ENCODE measurements at regions not wholly inside any gene's neighbourhood (a gene's known extent, or its start where the extent isn't known, plus 50 kb on each side); places are given as distances from the start of the nearest gene placed in this dataset.

DNA sequence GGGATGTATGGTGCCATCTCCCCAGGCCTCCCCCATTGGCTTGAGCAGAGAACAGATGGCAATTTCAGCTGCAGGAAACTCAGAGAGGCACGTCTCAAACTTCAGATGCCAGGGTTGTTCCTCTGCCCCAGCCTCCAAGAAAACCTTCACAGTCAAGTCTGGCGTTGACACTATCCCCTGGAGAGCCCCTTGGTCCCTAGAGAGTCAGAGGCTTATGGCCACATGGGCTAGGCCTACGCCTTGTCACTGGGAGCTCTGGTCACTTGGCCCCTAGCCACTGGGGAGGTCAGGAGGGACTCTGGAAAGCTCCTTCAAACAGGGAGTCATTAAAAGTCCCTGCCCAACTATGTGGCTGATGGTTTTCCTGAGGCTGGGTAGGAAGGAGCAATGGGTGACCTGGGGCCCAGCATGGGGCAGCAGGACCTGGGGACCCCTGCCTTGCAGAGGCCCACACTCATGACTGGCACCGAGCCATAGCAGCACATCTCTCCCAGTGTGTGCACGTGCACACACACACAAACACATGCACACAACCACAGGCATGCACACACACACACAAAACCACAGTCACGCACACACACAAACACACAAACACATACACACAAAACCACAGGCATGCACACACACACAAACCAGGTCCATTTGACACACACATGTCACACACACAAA lies 144.2 kb downstream of the GADD45G start:
- no peak for DNase-seq

- DNase-seq: no peak
These were observed 144.8 kb downstream of the GADD45G start for GRCh38 chr9:89749500-89750116.

DNA sequence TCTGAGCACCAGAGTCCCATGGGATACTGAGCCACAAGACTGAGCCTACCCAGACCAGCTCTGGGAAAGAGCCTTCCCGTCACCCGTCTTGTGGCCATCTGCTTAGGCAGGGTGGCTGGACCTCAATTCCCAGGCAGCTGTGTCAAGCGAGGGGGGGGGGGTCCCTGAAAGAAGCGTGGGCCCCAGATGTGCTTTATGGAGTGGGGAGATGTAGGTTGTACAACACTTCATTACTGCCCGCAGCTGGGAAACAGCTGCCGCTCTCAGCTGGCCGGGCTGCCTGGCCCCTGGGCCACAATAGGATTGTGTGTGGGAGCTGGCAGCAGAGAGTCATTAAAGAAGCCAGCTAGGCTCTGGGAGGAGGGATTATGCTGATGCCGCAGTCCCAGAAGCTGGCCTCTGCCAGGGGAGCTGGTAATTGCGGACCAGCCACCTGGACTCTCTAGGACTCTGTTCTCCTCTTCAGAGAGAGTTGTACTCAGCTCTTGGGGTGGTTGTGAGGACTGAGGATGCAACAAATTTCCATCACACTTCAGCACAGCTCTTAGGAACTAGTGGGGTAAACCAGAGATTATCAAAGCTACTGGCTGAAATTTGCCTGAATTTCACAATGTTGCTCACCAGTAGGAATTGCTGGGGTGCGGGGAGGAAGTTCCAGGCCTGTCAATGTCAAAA lies 145.4 kb downstream of the GADD45G start:
- no peak for DNase-seq

- no peak for DNase-seq
These were observed 146.4 kb downstream of the GADD45G start for GRCh38 chr9:89751079-89751825.

DNA sequence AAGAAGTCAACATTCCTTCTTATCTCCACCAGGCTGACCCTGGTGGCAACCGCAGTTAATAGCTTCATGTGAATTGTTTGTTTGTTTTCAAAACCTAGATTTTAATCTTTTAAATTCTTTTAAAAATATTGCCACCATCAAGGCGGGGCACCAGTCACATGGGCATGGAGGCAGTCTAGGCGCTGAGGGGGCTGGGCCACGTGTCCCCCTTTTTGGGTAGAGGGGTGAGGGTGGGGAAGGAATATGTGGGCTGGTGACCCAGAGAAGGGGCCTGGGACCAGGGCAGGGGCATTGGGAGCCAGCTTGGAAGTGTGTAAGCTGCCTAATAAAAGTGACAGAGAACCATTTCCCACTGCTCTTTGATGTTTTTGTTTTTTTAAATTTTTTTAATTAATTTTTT lies 147.3 kb downstream of the GADD45G start:
- DNase-seq: no peak

DNA sequence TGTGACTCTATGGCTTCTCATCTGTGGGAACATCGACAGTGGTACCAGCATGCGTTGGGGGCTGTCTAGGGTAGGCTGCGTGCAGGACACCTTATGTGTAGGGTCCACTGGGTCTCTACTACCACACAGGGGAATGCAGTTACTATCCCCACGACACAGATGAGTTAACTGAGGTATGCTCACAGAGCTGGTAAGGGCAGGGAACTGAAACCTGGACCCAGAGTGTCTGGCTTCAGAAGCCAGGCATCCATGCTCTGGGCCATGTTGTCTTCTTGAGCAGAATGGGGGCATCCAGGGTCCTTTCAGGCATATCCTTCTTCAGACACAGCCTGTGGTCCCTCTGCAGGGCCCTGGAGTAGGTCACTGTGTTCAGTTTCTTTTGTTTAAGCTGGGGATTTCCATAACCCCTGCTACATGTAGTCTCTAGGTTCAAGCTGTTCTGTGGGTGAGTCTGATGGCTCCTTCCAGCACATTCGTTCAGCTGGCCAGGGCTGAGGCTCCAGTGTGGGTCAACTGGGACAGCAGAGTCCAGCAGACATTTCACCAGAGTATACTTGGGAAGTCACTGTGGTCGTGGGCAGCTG lies 148.8 kb downstream of the GADD45G start:
- no peak for DNase-seq

DNA sequence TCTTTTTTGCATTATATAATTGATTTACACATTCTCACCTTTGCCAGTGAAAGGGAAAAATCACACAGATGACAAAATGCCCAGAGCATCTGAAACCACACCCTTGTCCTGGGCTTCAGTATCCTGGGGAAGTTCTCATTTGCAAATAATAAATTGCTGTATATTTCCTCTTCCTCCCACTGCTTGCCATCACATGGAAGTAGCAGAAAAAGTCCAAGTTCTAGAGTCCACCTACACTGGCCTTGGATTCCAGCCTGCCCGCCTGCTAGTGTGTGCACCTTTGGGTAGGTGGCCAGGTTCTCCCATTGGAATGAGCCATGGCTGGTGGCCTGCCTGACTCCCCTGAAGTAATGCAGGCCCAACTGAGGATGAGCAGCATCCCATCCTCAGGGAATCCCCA lies 149.4 kb downstream of the GADD45G start:
- DNase-seq: no peak

DNA sequence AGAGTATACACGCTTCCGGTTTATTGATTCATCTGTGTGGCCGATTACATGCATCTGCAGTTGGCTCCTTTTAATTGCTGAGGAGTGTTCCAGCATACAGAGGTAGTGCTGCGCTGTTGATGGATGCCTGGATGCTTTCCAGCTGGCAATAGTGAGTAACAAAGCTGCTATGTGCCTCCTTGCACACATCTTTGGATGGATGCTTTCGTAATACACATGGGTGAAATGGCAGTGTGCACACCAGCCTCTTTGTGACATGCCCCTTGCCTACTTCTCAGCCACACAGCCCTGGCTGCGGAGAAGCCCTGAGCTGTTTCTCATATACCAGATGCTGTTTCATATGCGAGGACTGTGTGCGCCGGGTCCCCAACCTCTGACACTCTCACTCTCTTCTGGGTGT lies 151.0 kb downstream of the GADD45G start:
- DNase-seq: no peak

- DNase-seq: no peak
These were observed 152.2 kb downstream of the GADD45G start for GRCh38 chr9:89756891-89757537.

DNA sequence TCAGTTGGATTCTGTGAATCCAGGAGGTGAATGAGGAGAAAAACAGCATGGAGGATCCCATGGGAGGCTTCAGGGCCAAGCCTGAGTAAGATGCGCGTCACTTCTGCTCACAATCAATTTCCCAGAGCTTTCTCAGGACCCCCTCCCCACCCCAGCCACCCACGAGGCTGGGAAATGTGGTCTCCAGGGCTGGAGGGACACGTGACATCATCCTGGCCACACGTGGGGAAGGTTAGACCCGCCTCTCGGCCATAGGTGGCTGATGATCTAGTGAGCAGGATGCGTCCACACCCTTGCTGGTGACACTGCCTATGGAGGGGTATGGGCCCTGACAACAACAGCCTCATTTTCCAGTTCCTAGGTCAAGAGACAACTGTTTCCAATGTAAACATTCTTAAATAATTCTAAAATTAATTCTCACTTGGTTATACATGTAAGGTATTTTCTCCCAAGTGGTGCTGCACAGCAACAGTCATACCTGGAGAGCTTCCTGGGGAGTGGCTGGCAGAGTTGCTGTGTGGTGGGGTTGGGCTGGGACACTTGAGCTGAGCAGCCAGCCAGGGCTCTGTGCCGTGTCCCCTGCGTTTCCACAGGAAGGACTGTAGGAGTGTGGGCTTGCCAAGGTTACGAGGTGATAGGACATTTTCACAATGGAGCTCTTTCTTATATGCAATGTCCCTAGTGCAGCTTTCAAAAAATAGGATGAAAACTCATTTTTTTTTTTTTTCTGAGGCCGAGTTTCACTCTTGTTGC lies 153.1 kb downstream of the GADD45G start:
- no peak for DNase-seq

DNA sequence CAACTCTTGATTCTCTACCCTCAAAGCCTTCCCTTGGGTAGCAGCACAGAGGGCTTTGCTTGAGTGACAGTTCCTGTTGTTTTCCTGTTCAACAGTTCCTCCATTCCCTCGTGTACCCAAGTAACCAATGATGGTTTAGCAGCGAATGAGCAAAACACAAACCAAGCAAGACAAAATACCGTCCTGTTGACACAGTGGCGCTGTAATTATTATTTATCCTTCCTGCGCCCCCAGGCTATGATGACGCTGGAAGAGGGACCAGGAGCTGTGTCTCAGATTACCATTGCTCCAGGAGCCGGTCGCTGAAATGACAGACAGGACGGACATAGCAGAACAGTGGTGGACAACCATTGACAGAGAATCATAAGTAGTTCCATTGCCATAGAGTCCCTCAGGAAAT lies 154.8 kb downstream of the GADD45G start:
- peak; percentile 91 for DNase-seq

DNA sequence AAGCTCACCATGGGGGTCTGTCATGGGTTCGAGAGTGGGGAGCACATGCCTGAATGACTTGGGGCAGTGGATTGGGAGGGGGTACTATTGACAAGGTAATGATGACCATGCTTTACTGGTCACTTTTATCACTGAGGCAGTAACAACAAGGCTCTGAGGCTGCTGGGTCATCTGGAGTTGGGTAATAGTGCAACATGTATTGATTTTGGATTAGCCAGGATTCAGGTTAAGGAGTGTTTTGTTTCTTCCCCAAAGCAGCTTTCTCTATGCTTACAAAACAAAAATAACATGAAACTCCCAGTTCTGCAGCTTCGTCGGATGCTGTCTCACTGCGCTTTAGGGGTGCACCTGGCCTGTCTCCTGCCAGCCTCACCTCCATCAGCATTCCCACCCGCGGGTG lies 155.3 kb downstream of the GADD45G start:
- DNase-seq: no peak

DNA sequence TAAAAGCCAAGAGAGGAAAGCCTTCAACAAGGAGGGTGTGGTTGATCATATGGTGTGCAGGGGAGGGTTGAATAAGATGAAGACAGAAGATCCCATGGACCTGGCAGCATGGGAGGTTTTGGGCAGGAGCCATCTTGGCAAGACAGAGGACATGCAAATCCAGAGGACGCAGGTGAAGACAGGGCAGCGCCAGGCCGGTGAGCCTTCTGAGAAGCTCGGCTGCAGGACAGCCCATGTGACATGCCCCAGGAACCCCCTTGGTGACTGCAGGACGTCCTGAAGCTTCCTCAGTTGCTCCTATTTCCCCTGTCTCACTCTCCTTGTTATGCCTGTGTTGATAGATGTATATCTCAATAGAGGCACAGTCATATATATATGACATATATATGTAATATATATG lies 159.4 kb downstream of the GADD45G start:
- DNase-seq: no peak

DNA sequence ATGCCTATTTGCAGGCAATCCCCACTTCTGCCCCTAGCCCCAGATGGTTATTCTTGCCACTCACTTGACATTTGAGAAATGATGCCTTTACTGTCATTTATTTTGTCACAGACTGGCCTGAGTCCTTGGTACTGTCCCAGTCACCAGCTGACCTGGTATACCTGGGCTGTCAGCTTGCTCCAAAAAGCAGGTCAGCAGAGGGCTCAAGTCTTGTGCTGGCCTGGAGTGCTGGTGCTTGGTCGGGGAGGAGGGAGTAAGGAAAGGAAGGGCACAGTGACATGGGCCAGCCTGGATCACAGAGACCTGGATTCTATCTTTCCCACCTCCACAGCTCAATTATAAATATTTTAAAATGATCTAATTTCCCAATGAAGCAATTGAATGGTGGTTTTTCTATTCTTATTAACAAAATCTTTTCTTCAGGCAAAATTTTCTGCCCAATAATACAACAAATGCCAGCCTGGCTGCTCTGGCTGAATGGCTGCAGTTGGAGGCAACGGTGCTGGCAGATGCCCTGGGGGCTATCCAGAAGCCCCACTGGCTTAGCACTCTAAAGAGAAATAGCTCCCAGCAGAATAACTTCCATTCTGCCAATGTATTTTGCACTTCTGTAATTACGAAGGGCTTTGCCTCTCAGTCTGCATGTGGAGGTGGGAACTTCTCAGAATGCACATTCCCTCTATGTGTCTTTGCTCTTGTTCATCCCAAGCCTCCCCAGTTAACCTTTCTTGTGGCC lies 160.6 kb downstream of the GADD45G start:
- no peak for DNase-seq

DNA sequence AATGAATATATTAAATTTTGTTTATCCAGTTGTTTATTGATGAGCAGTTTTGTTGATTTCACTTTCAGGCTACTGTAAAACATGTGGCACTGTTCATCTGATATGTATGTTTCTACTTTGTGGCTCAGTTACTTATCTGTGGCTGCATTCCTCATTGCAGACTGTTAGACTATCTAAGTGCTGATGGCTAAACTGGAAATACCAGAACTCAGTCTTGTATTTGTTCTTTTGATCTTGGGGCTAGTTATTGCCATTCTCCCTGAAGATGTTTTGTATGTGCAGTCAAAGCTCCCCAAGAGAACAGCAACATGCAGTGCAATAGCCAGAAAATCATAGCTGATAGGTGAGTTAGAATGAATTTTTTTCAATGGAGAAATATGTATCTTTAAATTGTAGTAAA lies 162.2 kb downstream of the GADD45G start:
- DNase-seq: no peak

- DNase-seq: no peak
These were observed 163.2 kb downstream of the GADD45G start for GRCh38 chr9:89768051-89768450.

GRCh38 chr9:89768650-89769071 lies 163.8 kb downstream of the GADD45G start:
- no peak for DNase-seq

- DNase-seq: no peak
These were observed 165.8 kb downstream of the GADD45G start for GRCh38 chr9:89770531-89771174.

DNA sequence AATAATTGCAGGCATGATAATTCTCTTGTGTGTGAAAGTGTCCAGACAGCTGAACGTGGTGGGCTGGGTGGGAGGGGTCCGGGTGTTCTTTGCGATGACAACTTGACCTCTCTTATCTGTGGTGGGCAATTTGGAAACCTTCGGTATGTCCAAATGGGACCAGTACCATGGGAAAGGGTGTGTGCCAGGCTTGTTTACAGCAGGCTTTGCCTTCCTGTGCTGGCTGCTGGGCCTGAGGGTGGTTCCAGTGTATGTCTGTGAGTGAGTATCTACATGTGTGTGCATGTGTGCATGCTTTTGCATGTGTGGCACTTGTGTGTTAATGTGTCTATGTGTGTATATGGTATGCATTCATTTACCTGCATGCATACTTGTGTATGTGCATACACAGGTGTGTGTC lies 166.4 kb downstream of the GADD45G start:
- no peak for DNase-seq

- no peak for DNase-seq
These were observed 168.4 kb downstream of the GADD45G start for GRCh38 chr9:89773170-89773569.
